OCI-LY3 (cell line): ENCODE measurements at regions not wholly inside any gene's neighbourhood (a gene's known extent, or its start where the extent isn't known, plus 50 kb on each side); places are given as distances from the start of the nearest gene placed in this dataset.

Source experiments
- H2AFZ ChIP-seq: fragments of 200-600, 300-600 bp; shearing (Covaris generic); 2 replicates; pipeline ENCODE4 v1.6.0; 2014; ENCODE audit warnings: antibody characterized with exemption, low read depth, low read length
- H3K27ac ChIP-seq: fragments of 200-600, 300-600 bp; sonication (generic); 2 replicates; pipeline ENCODE4 v1.5.1; 2014; ENCODE audit warnings: mild to moderate bottlenecking, low read length, moderate library complexity, mixed read lengths
- H3K27me3 ChIP-seq: fragments of 200-600, 300-600 bp; sonication (generic); 2 replicates; pipeline ENCODE4 v1.6.1; 2014; ENCODE audit warnings: low read depth, low read length, mixed read lengths
- H3K36me3 ChIP-seq: fragments of 200-600, 300-600 bp; sonication (generic); replicated peaks from 2 replicates; pipeline ENCODE3; 2014; ENCODE audit warnings: low read depth, low read length, mixed read lengths
- H3K4me1 ChIP-seq: fragments of 300-600, 200-600 bp; sonication (generic); 2 replicates; pipeline ENCODE4 v1.6.1; 2014; ENCODE audit warnings: low read length, mixed read lengths
- H3K4me2 ChIP-seq: fragments of 200-600, 300-600 bp; sonication (generic); 2 replicates; pipeline ENCODE4 v1.6.1; 2014; ENCODE audit warnings: low read length, mixed read lengths
- H3K4me3 ChIP-seq: fragments of 300-600, 200-600 bp; sonication (generic); 2 replicates; pipeline ENCODE4 v1.5.1; 2014; ENCODE audit warnings: antibody characterized with exemption, mild to moderate bottlenecking, low read length, moderate library complexity
- H3K79me2 ChIP-seq: fragments of 300-600, 200-600 bp; shearing (Covaris generic); 2 replicates; pipeline ENCODE4 v1.6.1; 2014; ENCODE audit warnings: mild to moderate bottlenecking, low read length, mixed read lengths
- H3K9ac ChIP-seq: fragments of 300-600, 200-600 bp; shearing (Covaris generic); 2 replicates; pipeline ENCODE4 v1.6.0; 2014; ENCODE audit warnings: mild to moderate bottlenecking, low read length, moderate library complexity
- H3K9me3 ChIP-seq: fragments of 200-600, 300-600 bp; shearing (Covaris generic); 2 replicates; pipeline ENCODE4 v1.6.1; 2014; ENCODE audit warnings: low read length, mixed read lengths; ENCODE audit not compliant: insufficient read depth
- H4K20me1 ChIP-seq: fragments of 200-600, 300-600 bp; sonication (generic); 2 replicates; pipeline ENCODE4 v1.6.1; 2016; ENCODE audit warnings: low read length, mixed read lengths; ENCODE audit not compliant: insufficient read depth
- CTCF ChIP-seq: fragments of 200-600, 300-600 bp; sonication (generic); IDR thresholded peaks from 2 replicates; pipeline ENCODE4 v1.5.1; 2014; ENCODE audit warnings: antibody characterized with exemption, low read length, low read depth
- EZH2phosphoT487 ChIP-seq: fragments of 200-600 bp; shearing (Covaris generic); IDR thresholded peaks from 2 replicates; pipeline ENCODE4 v1.6.1; 2018; ENCODE audit warnings: antibody characterized with exemption, mixed run types, low read depth

- Histone ChIP-seq H3K27me3 (peaks cover 26% of the 10 kb centered on the region), H3K9ac (no peak overlapping the region), H3K4me1 (peaks cover 26% of the 10 kb centered on the region), H3K4me2 (no peak overlapping the region), H3K4me3 (no peak overlapping the region), H3K79me2 (no peaks in the 10 kb centered on the region), H4K20me1 (no peaks in the 10 kb centered on the region), H2AFZ (no peak overlapping the region), H3K36me3 (no peaks in the 10 kb centered on the region), H3K9me3 (no peaks in the 10 kb centered on the region), H3K27ac (no peak overlapping the region)
- TF ChIP-seq EZH2phosphoT487, result no peak
- no peak for TF ChIP-seq CTCF
Observed at GRCh38 chr12:125283521-125283920, 218.3 kb downstream of the AACS start.

- no peak overlapping the region for H3K27ac ChIP-seq
- TF ChIP-seq EZH2phosphoT487 (no peak), CTCF (no peak)
- no peak overlapping the region for H3K4me2 ChIP-seq
- no peaks in the 10 kb centered on the region for H3K36me3 ChIP-seq
- H3K4me1 ChIP-seq, result peaks cover 26% of the 10 kb centered on the region
- no peak overlapping the region for H2AFZ ChIP-seq
- no peaks in the 10 kb centered on the region for H4K20me1 ChIP-seq
- H3K9ac ChIP-seq, result no peak overlapping the region
- H3K79me2 ChIP-seq, result no peaks in the 10 kb centered on the region
- no peak overlapping the region for H3K4me3 ChIP-seq
- H3K27me3 ChIP-seq, result peaks cover 31% of the 10 kb centered on the region
- no peaks in the 10 kb centered on the region for H3K9me3 ChIP-seq
Observed at GRCh38 chr12:125284087-125284486, 218.9 kb downstream of the AACS start.

GRCh38 chr12:125284945-125285685 lies 219.9 kb downstream of the AACS start:
- Histone ChIP-seq H3K27me3 (peaks cover 42% of the 10 kb centered on the region), H3K4me1 (peaks cover 17% of the 10 kb centered on the region), H2AFZ (no peak overlapping the region), H4K20me1 (no peaks in the 10 kb centered on the region), H3K4me3 (no peak overlapping the region), H3K36me3 (no peaks in the 10 kb centered on the region), H3K4me2 (no peak overlapping the region), H3K9me3 (no peaks in the 10 kb centered on the region), H3K9ac (no peak overlapping the region), H3K79me2 (no peaks in the 10 kb centered on the region), H3K27ac (no peak overlapping the region)
- no peak for TF ChIP-seq EZH2phosphoT487
- no peak for TF ChIP-seq CTCF

- Histone ChIP-seq H3K36me3 (no peaks in the 10 kb centered on the region), H2AFZ (no peak overlapping the region), H3K9me3 (no peaks in the 10 kb centered on the region), H3K4me3 (no peak overlapping the region), H3K4me2 (no peak overlapping the region), H4K20me1 (no peaks in the 10 kb centered on the region), H3K27ac (no peak overlapping the region), H3K4me1 (peaks cover 9% of the 10 kb centered on the region), H3K27me3 (peaks cover 52% of the 10 kb centered on the region), H3K9ac (no peak overlapping the region), H3K79me2 (no peaks in the 10 kb centered on the region)
- no peak for TF ChIP-seq EZH2phosphoT487
Observed at GRCh38 chr12:125286005-125286727, 220.9 kb downstream of the AACS start.
